B cell (primary cell): ENCODE measurements at regions not wholly inside any gene's neighbourhood (a gene's known extent, or its start where the extent isn't known, plus 50 kb on each side); places are given as distances from the start of the nearest gene placed in this dataset.

Experiments
- ATAC-seq: fragments of 200-7000 bp; cut with Tn5 transposase; one replicate; pipeline ENCODE4 v1.10.0; 2021; ENCODE audit warnings: low read depth, mild to moderate bottlenecking, moderate number of reproducible peaks, moderate library complexity
- CTCF ChIA-PET: fragments of 350-600 bp; sonication (Branson Sonifier 250); formaldehyde crosslinking; loops from one replicate; lab custom pipeline; 2021; ENCODE audit warnings: antibody characterized with exemption, inconsistent platforms; lab: Charles Lee
- POLR2A ChIA-PET: fragments of 350-600 bp; sonication (Branson Sonifier 250); formaldehyde crosslinking; loops from one replicate; lab custom pipeline; 2021; ENCODE audit warnings: antibody characterized with exemption; lab: Charles Lee
- DNase-seq: peaks from one replicate; pipeline ENCODE4 v3.0.0; 2013
- H2AFZ ChIP-seq: 2 replicates; pipeline ENCODE4 v1.6.1; 2012; ENCODE audit warnings: mild to moderate bottlenecking, low read depth, low read length; ENCODE audit not compliant: insufficient read depth, poor library complexity, severe bottlenecking
- H3K27ac ChIP-seq, 2 donors: 1 replicate in 1 of 2; 2 replicates in 1 of 2; pipeline ENCODE4 v1.5.1; 2012 to 2013; ENCODE audit warnings: low read length in 2 of 2, mild to moderate bottlenecking in 2 of 2, moderate library complexity in 1 of 2
- H3K27me3 ChIP-seq, 4 experiments: fragments of 200-600 bp in 1 of 4; sonication (generic) in 1 of 4; replicated peaks in 1 of 4; 1 replicate in 2 of 4; 2 replicates in 2 of 4; pipeline versions ENCODE4 v1.6.1 to v1.7.0; 2013 to 2016; ENCODE audit warnings: low read length in 3 of 4, mild to moderate bottlenecking in 2 of 4, mixed read lengths in 1 of 4, moderate library complexity in 1 of 4; ENCODE audit not compliant: insufficient read depth in 4 of 4, control insufficient read depth in 3 of 4; ENCODE audit errors: control extremely low read depth in 1 of 4
- H3K36me3 ChIP-seq, 2 experiments: replicated peaks in 1 of 2; 1 replicate in 1 of 2; 2 replicates in 1 of 2; pipeline versions ENCODE4 v1.6.1 to v1.7.1; 2013; ENCODE audit warnings: low read length in 1 of 2; ENCODE audit not compliant: insufficient read depth in 2 of 2, control insufficient read depth in 1 of 2; ENCODE audit errors: control extremely low read depth in 1 of 2, extremely low read depth in 1 of 2
- H3K4me1 ChIP-seq, 2 donors: fragments of 200-600 bp in 1 of 2; sonication (generic) in 1 of 2; 1 replicate in 1 of 2; 2 replicates in 1 of 2; pipeline versions ENCODE4 v1.5.1 to v1.6.1; 2013 to 2017; ENCODE audit warnings: low read length in 2 of 2; ENCODE audit not compliant: control insufficient read depth in 2 of 2, insufficient read depth in 2 of 2
- H3K4me2 ChIP-seq: replicated peaks from 2 replicates; pipeline ENCODE3; 2012; ENCODE audit warnings: mild to moderate bottlenecking, low read depth, low read length; ENCODE audit not compliant: poor library complexity, severe bottlenecking
- H3K4me3 ChIP-seq, 5 experiments: fragments of 200-600 bp in 1 of 5; sonication (generic) in 1 of 5; 1 replicate in 3 of 5; 2 replicates in 2 of 5; pipeline versions ENCODE4 v1.5.1 to v1.7.0; 2011 to 2016; ENCODE audit warnings: low read length in 4 of 5, mild to moderate bottlenecking in 4 of 5, low read depth in 2 of 5, control low read depth in 1 of 5, moderate library complexity in 1 of 5; ENCODE audit not compliant: insufficient read depth in 1 of 5; ENCODE audit errors: control extremely low read depth in 1 of 5, extremely low read depth in 1 of 5
- H3K79me2 ChIP-seq: fragments of 200-600 bp; sonication (generic); one replicate; pipeline ENCODE4 v1.6.0; 2016; ENCODE audit warnings: low read length; ENCODE audit not compliant: control insufficient read depth, insufficient read depth
- H3K9ac ChIP-seq: fragments of 200-600 bp; sonication (generic); 2 replicates; pipeline ENCODE4 v1.6.1; 2017; ENCODE audit warnings: mild to moderate bottlenecking, low read length, moderate library complexity
- H3K9me3 ChIP-seq, 3 donors: one replicate each; pipeline versions ENCODE4 v1.6.1 to v1.7.1; 2013; ENCODE audit warnings: low read length in 2 of 3; ENCODE audit not compliant: control insufficient read depth in 2 of 3, insufficient read depth in 1 of 3; ENCODE audit errors: control extremely low read depth in 1 of 3
- H4K20me1 ChIP-seq: 2 replicates; pipeline ENCODE4 v1.6.0; 2012; ENCODE audit warnings: mild to moderate bottlenecking, low read length; ENCODE audit not compliant: insufficient read depth, control insufficient read depth, poor library complexity, severe bottlenecking
- H3K27ac Mint-ChIP-seq: one replicate; pipeline ENCODE4 v1.8.0; 2021; ENCODE audit warnings: mixed read lengths
- H3K27me3 Mint-ChIP-seq: one replicate; pipeline ENCODE4 v1.8.0; 2021; ENCODE audit warnings: mixed read lengths
- H3K4me1 Mint-ChIP-seq: one replicate; pipeline ENCODE4 v1.8.0; 2021; ENCODE audit warnings: mixed read lengths
- H3K4me3 Mint-ChIP-seq: one replicate; pipeline ENCODE4 v1.8.0; 2021; ENCODE audit warnings: mixed read lengths
- H3K9me3 Mint-ChIP-seq: one replicate; pipeline ENCODE4 v1.8.0; 2022; ENCODE audit warnings: mixed read lengths; ENCODE audit not compliant: insufficient read depth
- CTCF ChIP-seq: fragments of 200-600 bp; IDR thresholded peaks from one replicate; pipeline ENCODE4 v1.8.0; 2022; ENCODE audit warnings: antibody characterized with exemption, mild to moderate bottlenecking
- EZH2 ChIP-seq: IDR thresholded peaks from 2 replicates; pipeline ENCODE4 v1.6.1; 2012; ENCODE audit warnings: borderline replicate concordance, low read depth, mild to moderate bottlenecking, moderate library complexity, low read length; ENCODE audit not compliant: insufficient read depth, poor library complexity, severe bottlenecking
- WGBS: methylation state at CpG from one replicate; pipeline ENCODE4 v1.1.5; 2013; ENCODE audit warnings: missing lambda C conversion rate; ENCODE audit not compliant: insufficient coverage; 5-methylcytosine and 5-hydroxymethylcytosine counted together
- intact Hi-C: fragments of 100-400 bp; cut with micrococcal nuclease; formaldehyde crosslinking; loops from one replicate; pipeline ENCODE4 v1.10.0; 2022

GRCh38 chr7:96407427-96407826 lies 85.5 kb upstream of the SLC25A13 start:
- Mint-ChIP-seq H3K27ac (no peak overlapping the region), H3K27me3 (peaks cover 7% of the 10 kb centered on the region), H3K4me1 (no peaks in the 10 kb centered on the region), H3K4me3 (no peak overlapping the region), H3K9me3 (no peaks in the 10 kb centered on the region)
- no peak for TF ChIP-seq EZH2
- no peak for TF ChIP-seq CTCF
- ChIA-PET CTCF (no interaction called here), POLR2A (no interaction called here)
- no peak overlapping the region for H3K4me3 ChIP-seq
- H3K4me1 ChIP-seq, result no peaks in the 10 kb centered on the region
- H2AFZ ChIP-seq, result no peak overlapping the region
- no peak overlapping the region for H3K9ac ChIP-seq
- no peaks in the 10 kb centered on the region for H3K27me3 ChIP-seq
- ATAC-seq, result no peak
- H4K20me1 ChIP-seq, result no peaks in the 10 kb centered on the region
- DNase-seq, result no peak
- no peaks in the 10 kb centered on the region for H3K9me3 ChIP-seq
- no peak overlapping the region for H3K27ac ChIP-seq
- intact Hi-C loops, result no loop called here
- no peak overlapping the region for H3K4me2 ChIP-seq
- H3K36me3 ChIP-seq, result no peaks in the 10 kb centered on the region
- H3K79me2 ChIP-seq, result no peaks in the 10 kb centered on the region

GRCh38 chr7:96402913-96403312 lies 81.0 kb upstream of the SLC25A13 start:
- Mint-ChIP-seq H3K4me3 (no peak overlapping the region), H3K27me3 (peaks cover 3% of the 10 kb centered on the region), H3K27ac (no peak overlapping the region)

More at GRCh38 chr7:96402913-96403312, 81.0 kb upstream of the SLC25A13 start:
- H3K4me1 ChIP-seq, result no peaks in the 10 kb centered on the region
- DNase-seq, result no peak
- Mint-ChIP-seq H3K9me3 (no peaks in the 10 kb centered on the region), H3K4me1 (no peaks in the 10 kb centered on the region)
- no CpG with 5 or more reads among the region's 1 CpG for WGBS
- no peaks in the 10 kb centered on the region for H4K20me1 ChIP-seq
- H2AFZ ChIP-seq, result no peak overlapping the region
- intact Hi-C loops, result no loop called here
- H3K36me3 ChIP-seq, result no peaks in the 10 kb centered on the region
- H3K27ac ChIP-seq, result no peak overlapping the region
- CTCF ChIA-PET, result no interaction called here
- TF ChIP-seq CTCF (no peak), EZH2 (no peak)
- ATAC-seq, result no peak
- H3K4me3 ChIP-seq, result no peak overlapping the region
- H3K4me2 ChIP-seq, result no peak overlapping the region
- H3K9me3 ChIP-seq, result no peaks in the 10 kb centered on the region
- POLR2A ChIA-PET, result no interaction called here
- no peaks in the 10 kb centered on the region for H3K27me3 ChIP-seq
- no peaks in the 10 kb centered on the region for H3K79me2 ChIP-seq
- H3K9ac ChIP-seq, result no peak overlapping the region
